HL-60 (cell line): ENCODE measurements at regions not wholly inside any gene's neighbourhood (a gene's known extent, or its start where the extent isn't known, plus 50 kb on each side); places are given as distances from the start of the nearest gene placed in this dataset.

Experiments used
- POLR2AphosphoS5 ChIP-seq: IDR thresholded peaks from 2 replicates; pipeline ENCODE4 v1.6.1; 2012; ENCODE audit warnings: low read depth
- SPI1 ChIP-seq: IDR thresholded peaks from 2 replicates; pipeline ENCODE4 v1.6.1; 2012; ENCODE audit warnings: low read depth, mild to moderate bottlenecking, borderline replicate concordance
- TF ChIP-seq, protein P1 (sequence below): IDR thresholded peaks from one replicate; pipeline ENCODE4 v1.5.1; 2011; ENCODE audit warnings: low read length, control low read depth, inconsistent platforms; ENCODE audit not compliant: insufficient read depth

DNA sequence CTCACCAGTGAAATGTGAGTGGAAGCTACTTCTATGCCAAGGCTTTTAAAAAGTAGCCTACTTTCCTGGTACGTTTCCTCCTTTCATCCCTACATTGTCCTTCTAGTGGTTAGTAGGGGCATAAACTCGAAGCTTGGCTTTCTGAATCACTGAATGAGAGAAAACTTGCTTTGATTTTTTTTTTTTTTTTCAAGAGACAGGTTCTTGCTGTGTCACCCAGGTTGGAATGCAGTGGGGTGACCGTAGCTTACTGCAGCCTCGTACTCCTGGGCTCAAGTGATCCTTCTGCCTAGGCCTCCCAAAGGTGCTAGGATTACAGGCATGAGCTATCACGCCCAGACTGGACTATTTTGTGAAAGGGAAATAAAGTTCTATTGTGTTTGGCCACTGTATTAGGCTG is 89.1 kb upstream of the IGFBP7 start:
- TF ChIP-seq POLR2AphosphoS5 (no peak), SPI1 (no peak)
- TF ChIP-seq, protein P1, sequence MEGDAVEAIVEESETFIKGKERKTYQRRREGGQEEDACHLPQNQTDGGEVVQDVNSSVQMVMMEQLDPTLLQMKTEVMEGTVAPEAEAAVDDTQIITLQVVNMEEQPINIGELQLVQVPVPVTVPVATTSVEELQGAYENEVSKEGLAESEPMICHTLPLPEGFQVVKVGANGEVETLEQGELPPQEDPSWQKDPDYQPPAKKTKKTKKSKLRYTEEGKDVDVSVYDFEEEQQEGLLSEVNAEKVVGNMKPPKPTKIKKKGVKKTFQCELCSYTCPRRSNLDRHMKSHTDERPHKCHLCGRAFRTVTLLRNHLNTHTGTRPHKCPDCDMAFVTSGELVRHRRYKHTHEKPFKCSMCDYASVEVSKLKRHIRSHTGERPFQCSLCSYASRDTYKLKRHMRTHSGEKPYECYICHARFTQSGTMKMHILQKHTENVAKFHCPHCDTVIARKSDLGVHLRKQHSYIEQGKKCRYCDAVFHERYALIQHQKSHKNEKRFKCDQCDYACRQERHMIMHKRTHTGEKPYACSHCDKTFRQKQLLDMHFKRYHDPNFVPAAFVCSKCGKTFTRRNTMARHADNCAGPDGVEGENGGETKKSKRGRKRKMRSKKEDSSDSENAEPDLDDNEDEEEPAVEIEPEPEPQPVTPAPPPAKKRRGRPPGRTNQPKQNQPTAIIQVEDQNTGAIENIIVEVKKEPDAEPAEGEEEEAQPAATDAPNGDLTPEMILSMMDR, result no peak
